HepG2 (cell line): ENCODE measurements at regions not wholly inside any gene's neighbourhood (a gene's known extent, or its start where the extent isn't known, plus 50 kb on each side); places are given as distances from the start of the nearest gene placed in this dataset.

ENCODE experiments used
- ATRX ChIP-seq: sonication (generic); formaldehyde crosslinking; IDR thresholded peaks from 2 replicates; pipeline ENCODE4 v1.4.0; 2020; ENCODE audit warnings: missing genetic modification reagents, borderline replicate concordance
- EP300 ChIP-seq, 3 experiments: sonication (generic) in 1 of 3; formaldehyde crosslinking in 1 of 3; IDR thresholded peaks; 2 replicates each; pipeline versions ENCODE4 v1.5.1 to v1.6.1; 2011 to 2020; ENCODE audit warnings: low read depth in 2 of 3, low read length in 2 of 3, borderline replicate concordance in 1 of 3, improper control_type of control experiment in 1 of 3, mild to moderate bottlenecking in 1 of 3, missing genetic modification reagents in 1 of 3, moderate library complexity in 1 of 3
- GLI4 ChIP-seq: sonication (generic); formaldehyde crosslinking; IDR thresholded peaks from 2 replicates; pipeline ENCODE4 v1.5.1; 2020; ENCODE audit warnings: missing genetic modification reagents, mild to moderate bottlenecking, moderate library complexity, borderline replicate concordance
- HMG20A ChIP-seq: IDR thresholded peaks from 2 replicates; pipeline ENCODE4 v1.6.1; 2016; ENCODE audit warnings: borderline replicate concordance
- KLF16 ChIP-seq, 2 experiments: sonication (generic) in 1 of 2; formaldehyde crosslinking in 1 of 2; IDR thresholded peaks; 2 replicates each; pipeline versions ENCODE4 v1.6.1 to v1.8.0; 2016 to 2023; ENCODE audit warnings: missing genetic modification reagents in 2 of 2, missing compliant biosample characterization in 1 of 2
- PRPF4 ChIP-seq: fragments of 200-400 bp; formaldehyde crosslinking; IDR thresholded peaks from 2 replicates; pipeline ENCODE4 v1.6.1; 2016; ENCODE audit warnings: low read length, low read depth; ENCODE audit not compliant: poor library complexity, severe bottlenecking
- SOX5 ChIP-seq: IDR thresholded peaks from 2 replicates; pipeline ENCODE4 v1.6.1; 2016; ENCODE audit warnings: borderline replicate concordance
- YY1 ChIP-seq: IDR thresholded peaks from 2 replicates; pipeline ENCODE4 v1.6.1; 2011; ENCODE audit warnings: low read length, low read depth, moderate library complexity, mild to moderate bottlenecking; ENCODE audit not compliant: insufficient read depth, insufficient replicate concordance
- ZBTB1 ChIP-seq: sonication (generic); formaldehyde crosslinking; IDR thresholded peaks from 2 replicates; pipeline ENCODE4 v1.4.0; 2020; ENCODE audit warnings: missing genetic modification reagents, borderline replicate concordance
- ZFY ChIP-seq: sonication (generic); formaldehyde crosslinking; IDR thresholded peaks from 2 replicates; pipeline ENCODE4 v1.4.0; 2020; ENCODE audit warnings: missing genetic modification reagents
- ZNF343 ChIP-seq: sonication (generic); formaldehyde crosslinking; IDR thresholded peaks from 2 replicates; pipeline ENCODE4 v1.4.0; 2020; ENCODE audit warnings: mild to moderate bottlenecking, missing genetic modification reagents
- ZNF468 ChIP-seq: sonication (generic); formaldehyde crosslinking; IDR thresholded peaks from 2 replicates; pipeline ENCODE4 v1.8.0; 2022; ENCODE audit warnings: mild to moderate bottlenecking, moderate library complexity, missing genetic modification reagents
- ZNF737 ChIP-seq: sonication (generic); formaldehyde crosslinking; IDR thresholded peaks from 2 replicates; pipeline ENCODE4 v1.5.0; 2020; ENCODE audit warnings: missing genetic modification reagents, mild to moderate bottlenecking, borderline replicate concordance
- TF ChIP-seq, protein P1 (sequence below): IDR thresholded peaks from 2 replicates; pipeline ENCODE4 v1.6.1; 2012; ENCODE audit warnings: low read depth, low read length, improper control_type of control experiment
- TF ChIP-seq, protein P2 (sequence below), 2 experiments: sonication (generic) in 1 of 2; formaldehyde crosslinking in 1 of 2; IDR thresholded peaks; 2 replicates each; pipeline versions ENCODE4 v1.5.1 to v1.6.1; 2011 to 2020; ENCODE audit warnings: borderline replicate concordance in 1 of 2, low read depth in 1 of 2, low read length in 1 of 2, mild to moderate bottlenecking in 1 of 2, missing genetic modification reagents in 1 of 2, moderate library complexity in 1 of 2
- TF ChIP-seq, protein P3 (sequence below): sonication (generic); formaldehyde crosslinking; IDR thresholded peaks from 2 replicates; pipeline ENCODE4 v1.5.1; 2020; ENCODE audit warnings: mild to moderate bottlenecking, missing genetic modification reagents, moderate library complexity
- TF ChIP-seq, protein P4 (sequence below): sonication (generic); formaldehyde crosslinking; IDR thresholded peaks from 2 replicates; pipeline ENCODE4 v1.4.0; 2020; ENCODE audit warnings: missing genetic modification reagents
- TF ChIP-seq, protein P5 (sequence below): sonication (generic); formaldehyde crosslinking; IDR thresholded peaks from 2 replicates; pipeline ENCODE4 v1.4.0; 2020; ENCODE audit warnings: missing genetic modification reagents, borderline replicate concordance

DNA sequence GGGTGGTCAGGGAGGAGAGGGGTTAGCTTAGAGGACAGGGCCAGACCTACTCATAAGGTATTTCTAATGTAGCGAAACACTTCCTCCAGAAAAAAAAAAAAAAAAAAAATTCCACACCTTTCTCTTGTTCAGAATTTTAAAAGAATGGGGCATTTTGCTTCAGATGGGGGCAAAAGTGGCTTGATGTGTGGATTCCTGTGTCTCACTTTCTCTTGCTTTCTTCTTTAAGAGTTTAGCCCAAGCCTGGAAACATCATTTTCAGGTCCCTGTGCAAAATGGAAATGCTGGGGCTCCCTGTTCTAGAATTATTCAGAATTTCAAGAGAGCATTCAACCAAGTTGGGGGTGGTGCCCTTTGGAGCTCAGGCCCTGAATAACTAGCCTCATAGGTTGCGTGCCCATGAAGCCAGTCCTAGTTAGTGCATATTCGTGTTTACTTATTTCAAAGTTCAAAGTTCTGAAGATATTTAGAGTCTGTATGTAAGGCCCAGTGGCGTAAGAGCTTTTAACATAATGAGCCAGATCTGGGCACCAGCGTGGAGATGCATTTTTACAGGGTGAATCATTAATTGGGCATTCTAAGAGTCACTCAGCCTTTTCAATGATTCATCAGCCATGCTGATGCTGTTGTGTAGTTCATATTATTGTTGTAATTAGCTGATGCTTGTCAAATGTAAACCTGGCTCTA lies 104.5 kb downstream of the RPLP1 start (continued):
- TF ChIP-seq, protein P1, sequence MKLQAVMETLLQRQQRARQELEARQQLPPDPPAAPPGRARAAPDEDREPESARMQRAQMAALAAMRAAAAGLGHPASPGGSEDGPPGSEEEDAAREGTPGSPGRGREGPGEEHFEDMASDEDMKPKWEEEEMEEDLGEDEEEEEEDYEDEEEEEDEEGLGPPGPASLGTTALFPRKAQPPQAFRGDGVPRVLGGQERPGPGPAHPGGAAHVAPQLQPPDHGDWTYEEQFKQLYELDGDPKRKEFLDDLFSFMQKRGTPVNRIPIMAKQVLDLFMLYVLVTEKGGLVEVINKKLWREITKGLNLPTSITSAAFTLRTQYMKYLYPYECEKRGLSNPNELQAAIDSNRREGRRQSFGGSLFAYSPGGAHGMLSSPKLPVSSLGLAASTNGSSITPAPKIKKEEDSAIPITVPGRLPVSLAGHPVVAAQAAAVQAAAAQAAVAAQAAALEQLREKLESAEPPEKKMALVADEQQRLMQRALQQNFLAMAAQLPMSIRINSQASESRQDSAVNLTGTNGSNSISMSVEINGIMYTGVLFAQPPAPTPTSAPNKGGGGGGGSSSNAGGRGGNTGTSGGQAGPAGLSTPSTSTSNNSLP, result peak; percentile 54; the same call in 1 of the 2 replicates
- no peak for TF ChIP-seq PRPF4
- TF ChIP-seq KLF16 (CRISPR knock-in tag; IDR thresholded peaks at IDR 0.05), result no peak
- peak in 1 of 2 experiments; percentile 19; a peak in 1 of 4 replicates for TF ChIP-seq EP300 (IDR thresholded peaks at IDR 0.05; ENCODE audit: low read depth in 2 of 2, low read length in 2 of 2)
- no peak; the same call in 1 of the 2 replicates for TF ChIP-seq EP300 (CRISPR knock-in tag; IDR thresholded peaks at IDR 0.05; ENCODE audit: borderline replicate concordance)
- TF ChIP-seq, protein P2, sequence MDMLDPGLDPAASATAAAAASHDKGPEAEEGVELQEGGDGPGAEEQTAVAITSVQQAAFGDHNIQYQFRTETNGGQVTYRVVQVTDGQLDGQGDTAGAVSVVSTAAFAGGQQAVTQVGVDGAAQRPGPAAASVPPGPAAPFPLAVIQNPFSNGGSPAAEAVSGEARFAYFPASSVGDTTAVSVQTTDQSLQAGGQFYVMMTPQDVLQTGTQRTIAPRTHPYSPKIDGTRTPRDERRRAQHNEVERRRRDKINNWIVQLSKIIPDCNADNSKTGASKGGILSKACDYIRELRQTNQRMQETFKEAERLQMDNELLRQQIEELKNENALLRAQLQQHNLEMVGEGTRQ (IDR thresholded peaks at IDR 0.05; ENCODE audit: low read depth, low read length), result no peak
- TF ChIP-seq, protein P2 (CRISPR knock-in tag; IDR thresholded peaks at IDR 0.05; ENCODE audit: borderline replicate concordance), result no peak
- peak; percentile 38; the same call in 1 of the 2 replicates for TF ChIP-seq SOX5 (CRISPR knock-in tag)
- no peak for TF ChIP-seq YY1
- TF ChIP-seq, protein P3, sequence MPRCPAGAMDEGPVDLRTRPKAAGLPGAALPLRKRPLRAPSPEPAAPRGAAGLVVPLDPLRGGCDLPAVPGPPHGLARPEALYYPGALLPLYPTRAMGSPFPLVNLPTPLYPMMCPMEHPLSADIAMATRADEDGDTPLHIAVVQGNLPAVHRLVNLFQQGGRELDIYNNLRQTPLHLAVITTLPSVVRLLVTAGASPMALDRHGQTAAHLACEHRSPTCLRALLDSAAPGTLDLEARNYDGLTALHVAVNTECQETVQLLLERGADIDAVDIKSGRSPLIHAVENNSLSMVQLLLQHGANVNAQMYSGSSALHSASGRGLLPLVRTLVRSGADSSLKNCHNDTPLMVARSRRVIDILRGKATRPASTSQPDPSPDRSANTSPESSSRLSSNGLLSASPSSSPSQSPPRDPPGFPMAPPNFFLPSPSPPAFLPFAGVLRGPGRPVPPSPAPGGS (CRISPR knock-in tag), result no peak
- no peak for TF ChIP-seq ZNF468 (CRISPR knock-in tag)
- no peak for TF ChIP-seq ZBTB1
- TF ChIP-seq, protein P4, sequence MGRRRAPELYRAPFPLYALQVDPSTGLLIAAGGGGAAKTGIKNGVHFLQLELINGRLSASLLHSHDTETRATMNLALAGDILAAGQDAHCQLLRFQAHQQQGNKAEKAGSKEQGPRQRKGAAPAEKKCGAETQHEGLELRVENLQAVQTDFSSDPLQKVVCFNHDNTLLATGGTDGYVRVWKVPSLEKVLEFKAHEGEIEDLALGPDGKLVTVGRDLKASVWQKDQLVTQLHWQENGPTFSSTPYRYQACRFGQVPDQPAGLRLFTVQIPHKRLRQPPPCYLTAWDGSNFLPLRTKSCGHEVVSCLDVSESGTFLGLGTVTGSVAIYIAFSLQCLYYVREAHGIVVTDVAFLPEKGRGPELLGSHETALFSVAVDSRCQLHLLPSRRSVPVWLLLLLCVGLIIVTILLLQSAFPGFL (CRISPR knock-in tag), result no peak
- no peak for TF ChIP-seq GLI4 (CRISPR knock-in tag)
- TF ChIP-seq, protein P5, sequence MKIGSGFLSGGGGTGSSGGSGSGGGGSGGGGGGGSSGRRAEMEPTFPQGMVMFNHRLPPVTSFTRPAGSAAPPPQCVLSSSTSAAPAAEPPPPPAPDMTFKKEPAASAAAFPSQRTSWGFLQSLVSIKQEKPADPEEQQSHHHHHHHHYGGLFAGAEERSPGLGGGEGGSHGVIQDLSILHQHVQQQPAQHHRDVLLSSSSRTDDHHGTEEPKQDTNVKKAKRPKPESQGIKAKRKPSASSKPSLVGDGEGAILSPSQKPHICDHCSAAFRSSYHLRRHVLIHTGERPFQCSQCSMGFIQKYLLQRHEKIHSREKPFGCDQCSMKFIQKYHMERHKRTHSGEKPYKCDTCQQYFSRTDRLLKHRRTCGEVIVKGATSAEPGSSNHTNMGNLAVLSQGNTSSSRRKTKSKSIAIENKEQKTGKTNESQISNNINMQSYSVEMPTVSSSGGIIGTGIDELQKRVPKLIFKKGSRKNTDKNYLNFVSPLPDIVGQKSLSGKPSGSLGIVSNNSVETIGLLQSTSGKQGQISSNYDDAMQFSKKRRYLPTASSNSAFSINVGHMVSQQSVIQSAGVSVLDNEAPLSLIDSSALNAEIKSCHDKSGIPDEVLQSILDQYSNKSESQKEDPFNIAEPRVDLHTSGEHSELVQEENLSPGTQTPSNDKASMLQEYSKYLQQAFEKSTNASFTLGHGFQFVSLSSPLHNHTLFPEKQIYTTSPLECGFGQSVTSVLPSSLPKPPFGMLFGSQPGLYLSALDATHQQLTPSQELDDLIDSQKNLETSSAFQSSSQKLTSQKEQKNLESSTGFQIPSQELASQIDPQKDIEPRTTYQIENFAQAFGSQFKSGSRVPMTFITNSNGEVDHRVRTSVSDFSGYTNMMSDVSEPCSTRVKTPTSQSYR (CRISPR knock-in tag), result peak; percentile 30; the same call in 1 of the 2 replicates
- TF ChIP-seq HMG20A (CRISPR knock-in tag), result peak; percentile 20; the same call in 1 of the 2 replicates
- no peak for TF ChIP-seq ZNF737 (CRISPR knock-in tag)
- no peak for TF ChIP-seq ATRX (CRISPR knock-in tag)
- no peak for TF ChIP-seq ZNF343 (CRISPR knock-in tag)
- TF ChIP-seq ZFY (CRISPR knock-in tag), result no peak
